ENCODE measurements at regions not wholly inside any gene's neighbourhood (a gene's known extent, or its start where the extent isn't known, plus 50 kb on each side); places are given as distances from the start of the nearest gene placed in this dataset.
"Not testable (repeated sequence)": the region's sequence is repeated elsewhere in the genome, so short reads cannot be mapped to it uniquely, and the experiment has no call there.

GRCh38 chr13:90893199-90893598 lies 454.3 kb upstream of the MIR17HG start:
- H3K4me3 ChIP-seq; H3K79me2 ChIP-seq (replicated peaks; ENCODE audit: insufficient read depth); H3K27me3 Mint-ChIP-seq (ENCODE audit: insufficient read depth, low read depth, poor library complexity); H3K27me3 ChIP-seq (ENCODE audit: insufficient read depth); H3K9me3 Mint-ChIP-seq; H3K4me1 ChIP-seq (ENCODE audit: insufficient read depth); H3K27ac ChIP-seq (ENCODE audit: low read depth); H3K36me3 ChIP-seq (ENCODE audit: insufficient read depth); H3F3A ChIP-seq (replicated peaks; ENCODE audit: low read depth); DNase-seq (ENCODE audit: low spot score); ATAC-seq; H3K9me2 ChIP-seq (ENCODE audit: insufficient read depth); H4K20me1 ChIP-seq (replicated peaks; ENCODE audit: insufficient read depth); H2AFZ ChIP-seq; H3K4me3 Mint-ChIP-seq; H3K4me2 ChIP-seq; H3K4me1 Mint-ChIP-seq; H3K36me3 Mint-ChIP-seq (ENCODE audit: low read depth); H3K27ac Mint-ChIP-seq: not testable (repeated sequence)

GRCh38 chr13:90896002-90896401 lies 451.5 kb upstream of the MIR17HG start:
- Mint-ChIP-seq H3K4me1 (no peaks in the 10 kb centered on the region), H3K36me3 (ENCODE audit: low read depth) (no peaks in the 10 kb centered on the region), H3K4me3 (no peak overlapping the region), H3K27me3 (ENCODE audit: insufficient read depth, low read depth, poor library complexity) (no peaks in the 10 kb centered on the region), H3K27ac (no peak overlapping the region), H3K9me3 (no peaks in the 10 kb centered on the region)
- TF ChIP-seq ETS1 (IDR thresholded peaks at IDR 0.05): no peak
- no peak for TF ChIP-seq POLR2AphosphoS5 (IDR thresholded peaks at IDR 0.05; ENCODE audit: low read depth)
- TF ChIP-seq JUNB (IDR thresholded peaks at IDR 0.05; ENCODE audit: unreplicated experiment): no peak
- TF ChIP-seq ZNF462 (CRISPR knock-in tag; IDR thresholded peaks at IDR 0.05): no peak
- TF ChIP-seq ZNF331 (CRISPR knock-in tag; IDR thresholded peaks at IDR 0.05; ENCODE audit: low read depth): no peak
- TF ChIP-seq STAT1 (IDR thresholded peaks at IDR 0.05; ENCODE audit: unreplicated experiment): no peak
- TF ChIP-seq CREB1 (CRISPR knock-in tag; IDR thresholded peaks at IDR 0.05; ENCODE audit: low read depth): no peak
- TF ChIP-seq EZH2phosphoT487 (IDR thresholded peaks at IDR 0.05; ENCODE audit: unreplicated experiment): no peak
- no peak for TF ChIP-seq ZNF114 (CRISPR knock-in tag; IDR thresholded peaks at IDR 0.05)
- no peak for TF ChIP-seq REST (IDR thresholded peaks at IDR 0.05; ENCODE audit: unreplicated experiment)
- H2AFZ ChIP-seq: no peak overlapping the region
- no peak overlapping the region for H3K4me3 ChIP-seq
- no peaks in the 10 kb centered on the region for H3K79me2 ChIP-seq (replicated peaks; ENCODE audit: insufficient read depth)
- ATAC-seq (no peak), DNase-seq (ENCODE audit: low spot score) (no peak)
- H4K20me1 ChIP-seq (replicated peaks; ENCODE audit: insufficient read depth): no peaks in the 10 kb centered on the region
- no peak overlapping the region for H3K27ac ChIP-seq (ENCODE audit: low read depth)
- H3K9me2 ChIP-seq (ENCODE audit: insufficient read depth): no peaks in the 10 kb centered on the region
- H3F3A ChIP-seq (replicated peaks; ENCODE audit: low read depth): no peaks in the 10 kb centered on the region
- H3K4me1 ChIP-seq (ENCODE audit: insufficient read depth): no peaks in the 10 kb centered on the region
- no peaks in the 10 kb centered on the region for H3K36me3 ChIP-seq (ENCODE audit: insufficient read depth)
- no peaks in the 10 kb centered on the region for H3K27me3 ChIP-seq (ENCODE audit: insufficient read depth)
- H3K4me2 ChIP-seq: no peak overlapping the region

All from GM23338 (cell line).